Endodermal cell (in vitro differentiated cells): ENCODE measurements at regions not wholly inside any gene's neighbourhood (a gene's known extent, or its start where the extent isn't known, plus 50 kb on each side); places are given as distances from the start of the nearest gene placed in this dataset.
"Not testable (repeated sequence)": the region's sequence is repeated elsewhere in the genome, so short reads cannot be mapped to it uniquely, and the experiment has no call there.

ENCODE experiments used
- DNase-seq: peaks from one replicate; pipeline ENCODE4 v3.0.0-alpha.2; 2017
- H3K27ac ChIP-seq: 2 replicates; pipeline ENCODE4 v1.5.1; 2013; ENCODE audit warnings: mild to moderate bottlenecking, low read depth, low read length, moderate library complexity
- H3K27me3 ChIP-seq: 2 replicates; pipeline ENCODE4 v1.6.1; 2013; ENCODE audit warnings: mild to moderate bottlenecking, low read length, moderate library complexity; ENCODE audit not compliant: insufficient read depth, control insufficient read depth, poor library complexity, severe bottlenecking
- H3K36me3 ChIP-seq: 2 replicates; pipeline ENCODE4 v1.7.0; 2013; ENCODE audit warnings: mild to moderate bottlenecking, low read length, moderate library complexity; ENCODE audit not compliant: control insufficient read depth, insufficient read depth
- H3K4me1 ChIP-seq: one replicate; pipeline ENCODE4 v1.7.0; 2013; ENCODE audit warnings: low read length; ENCODE audit not compliant: control insufficient read depth, insufficient read depth
- H3K4me3 ChIP-seq: 2 replicates; pipeline ENCODE4 v1.5.1; 2013; ENCODE audit warnings: mild to moderate bottlenecking, low read length, moderate library complexity
- H3K9ac ChIP-seq: 2 replicates; pipeline ENCODE4 v1.6.1; 2013; ENCODE audit warnings: mild to moderate bottlenecking, low read length, moderate library complexity; ENCODE audit not compliant: poor library complexity, severe bottlenecking; ENCODE audit errors: extremely low read depth
- H3K9me3 ChIP-seq: 2 replicates; pipeline ENCODE4 v1.6.1; 2013; ENCODE audit warnings: mild to moderate bottlenecking, low read length, moderate library complexity; ENCODE audit not compliant: control insufficient read depth
- H3K27ac Mint-ChIP-seq: 2 replicates; pipeline ENCODE4 v1.8.0; 2020; ENCODE audit warnings: mixed read lengths
- H3K27me3 Mint-ChIP-seq: 2 replicates; pipeline ENCODE4 v1.8.0; 2021; ENCODE audit warnings: mild to moderate bottlenecking, mixed read lengths; ENCODE audit not compliant: insufficient read depth
- H3K36me3 Mint-ChIP-seq: 2 replicates; pipeline ENCODE4 v1.8.0; 2020; ENCODE audit warnings: low read depth, mixed read lengths
- H3K4me1 Mint-ChIP-seq: 2 replicates; pipeline ENCODE4 v1.8.0; 2020; ENCODE audit warnings: mixed read lengths
- H3K4me3 Mint-ChIP-seq: 2 replicates; pipeline ENCODE4 v1.8.0; 2020; ENCODE audit warnings: mild to moderate bottlenecking, moderate library complexity, mixed read lengths
- H3K9me3 Mint-ChIP-seq: 2 replicates; pipeline ENCODE4 v1.8.0; 2020; ENCODE audit warnings: mild to moderate bottlenecking, mixed read lengths
- CTCF ChIP-seq: fragments of 200-600 bp; sonication (generic); conservative IDR thresholded peaks from 2 replicates; pipeline ENCODE4 v1.5.0; 2021; ENCODE audit warnings: antibody characterized with exemption, mild to moderate bottlenecking
- WGBS, 2 experiments: methylation state at CpG; one replicate each; pipeline versions ENCODE4 v1.1.5 to v1.1.7; 2013; ENCODE audit warnings: missing lambda C conversion rate in 2 of 2, mixed read lengths in 1 of 2; ENCODE audit not compliant: insufficient coverage in 1 of 2, insufficient read length in 1 of 2; 5-methylcytosine and 5-hydroxymethylcytosine counted together

- no peaks in the 10 kb centered on the region for H3K36me3 Mint-ChIP-seq
- H3K27me3 Mint-ChIP-seq: no peaks in the 10 kb centered on the region
- Histone ChIP-seq H3K36me3 (no peaks in the 10 kb centered on the region), H3K27me3 (no peaks in the 10 kb centered on the region), H3K4me3 (no peak overlapping the region), H3K27ac (no peak overlapping the region), H3K9me3 (no peaks in the 10 kb centered on the region), H3K9ac (no peak overlapping the region), H3K4me1 (no peaks in the 10 kb centered on the region)
- H3K9me3 Mint-ChIP-seq: peaks cover 55% of the 10 kb centered on the region
- no peak overlapping the region for H3K27ac Mint-ChIP-seq
- no peak for TF ChIP-seq CTCF
- H3K4me1 Mint-ChIP-seq: no peaks in the 10 kb centered on the region
- no peak for DNase-seq
- WGBS, 2 experiments: 86 to 100% methylated on average over 1 of the region's 1 CpG
- H3K4me3 Mint-ChIP-seq: no peak overlapping the region
These were observed 91.4 kb upstream of the ADGRG2 start for GRCh38 chrX:19213610-19214152.

- Mint-ChIP-seq H3K9me3 (peaks cover 51% of the 10 kb centered on the region), H3K27ac (no peak overlapping the region), H3K4me3 (no peak overlapping the region), H3K27me3 (no peaks in the 10 kb centered on the region), H3K4me1 (no peaks in the 10 kb centered on the region), H3K36me3 (no peaks in the 10 kb centered on the region)
- Histone ChIP-seq H3K4me3 (no peak overlapping the region), H3K9me3 (no peaks in the 10 kb centered on the region), H3K27ac (no peak overlapping the region), H3K36me3 (no peaks in the 10 kb centered on the region), H3K9ac (no peak overlapping the region), H3K4me1 (no peaks in the 10 kb centered on the region), H3K27me3 (no peaks in the 10 kb centered on the region)
- no peak for TF ChIP-seq CTCF
- WGBS, 2 experiments: 70 to 81% methylated on average over 7 of the region's 7 CpGs
- no peak for DNase-seq
These were observed 92.0 kb upstream of the ADGRG2 start for GRCh38 chrX:19214311-19214710.

- Mint-ChIP-seq H3K27me3 (no peaks in the 10 kb centered on the region), H3K4me1 (no peaks in the 10 kb centered on the region), H3K9me3 (peaks cover 49% of the 10 kb centered on the region), H3K36me3 (no peaks in the 10 kb centered on the region), H3K27ac (peak overlapping the region; percentile 48), H3K4me3 (no peak overlapping the region)
- Histone ChIP-seq H3K36me3 (no peaks in the 10 kb centered on the region), H3K27me3 (no peaks in the 10 kb centered on the region), H3K9ac (no peak overlapping the region), H3K4me1 (no peaks in the 10 kb centered on the region), H3K9me3 (no peaks in the 10 kb centered on the region), H3K27ac (no peak overlapping the region), H3K4me3 (no peak overlapping the region)
- 60% methylated on average over 1 to 6 of the region's 7 CpGs for WGBS, 2 experiments
- peak; percentile 56 for TF ChIP-seq CTCF
- DNase-seq: peak; percentile 65
These were observed 103.6 kb upstream of the ADGRG2 start for GRCh38 chrX:19225909-19226308.

GRCh38 chrX:19229896-19230295 lies 107.6 kb upstream of the ADGRG2 start:
- H3K36me3 Mint-ChIP-seq, H3K9me3 ChIP-seq, H3K27ac ChIP-seq, H3K4me1 Mint-ChIP-seq, DNase-seq, H3K4me3 ChIP-seq, H3K27me3 ChIP-seq, H3K36me3 ChIP-seq, H3K9ac ChIP-seq, H3K27ac Mint-ChIP-seq, H3K27me3 Mint-ChIP-seq, H3K4me3 Mint-ChIP-seq, H3K4me1 ChIP-seq: not testable (repeated sequence)
- H3K9me3 Mint-ChIP-seq: peaks cover 56% of the 10 kb centered on the region
- WGBS, 2 experiments: 100% methylated on average over 2 of the region's 4 CpGs; no CpG with 5 or more reads in 1 of the 2 experiments
